ENCODE measurements at regions not wholly inside any gene's neighbourhood (a gene's known extent, or its start where the extent isn't known, plus 50 kb on each side); places are given as distances from the start of the nearest gene placed in this dataset.
A peak's percentile ranks its signal among the peaks of the same experiment; 100 is the strongest.

GRCh38 chr2:38509947-38510326 lies 92.8 kb downstream of the HNRNPLL start:
- no peak for DNase-seq

- DNase-seq = peak; percentile 10
Measured at GRCh38 chr2:38509314-38509946, 93.3 kb downstream of the HNRNPLL start.

- peak; percentile 58 for DNase-seq
Measured at GRCh38 chr2:38508311-38509039, 94.3 kb downstream of the HNRNPLL start.

GRCh38 chr2:38507712-38508111 lies 95.0 kb downstream of the HNRNPLL start:
- DNase-seq = no peak

- DNase-seq = no peak
Measured at GRCh38 chr2:38505779-38506178, 96.9 kb downstream of the HNRNPLL start.

GRCh38 chr2:38504169-38504568 lies 98.6 kb downstream of the HNRNPLL start:
- DNase-seq = no peak

- DNase-seq = no peak
Measured at GRCh38 chr2:38502107-38502506, 100.6 kb downstream of the HNRNPLL start.

GRCh38 chr2:38500283-38500634 lies 102.5 kb downstream of the HNRNPLL start:
- DNase-seq = no peak

- DNase-seq = no peak
Measured at GRCh38 chr2:38499548-38500282, 103.0 kb downstream of the HNRNPLL start.

- DNase-seq = no peak
Measured at GRCh38 chr2:38498045-38498481, 104.7 kb downstream of the HNRNPLL start.

GRCh38 chr2:38497670-38498037 lies 105.1 kb downstream of the HNRNPLL start:
- DNase-seq = no peak

- DNase-seq = no peak
Measured at GRCh38 chr2:38496927-38497669, 105.6 kb downstream of the HNRNPLL start.

GRCh38 chr2:38495880-38496279 lies 106.8 kb downstream of the HNRNPLL start:
- no peak for DNase-seq

- no peak for DNase-seq
Measured at GRCh38 chr2:38494394-38494793, 108.3 kb downstream of the HNRNPLL start.

- no peak for DNase-seq
Measured at GRCh38 chr2:38492042-38492615, 110.6 kb downstream of the HNRNPLL start.

GRCh38 chr2:38491436-38491835 lies 111.3 kb downstream of the HNRNPLL start:
- DNase-seq = no peak

- no peak for DNase-seq
Measured at GRCh38 chr2:38489846-38490245, 112.8 kb upstream of the ATL2 start.

GRCh38 chr2:38487852-38488251 lies 110.8 kb upstream of the ATL2 start:
- DNase-seq = no peak

- no peak for DNase-seq
Measured at GRCh38 chr2:38486213-38487026, 109.3 kb upstream of the ATL2 start.

GRCh38 chr2:38485734-38486133 lies 108.7 kb upstream of the ATL2 start:
- DNase-seq = no peak

GRCh38 chr2:38484957-38485356 lies 107.9 kb upstream of the ATL2 start:
- no peak for DNase-seq

Data from NCI-H1694 treated with DMSO at 0.1 percent for 48 hours (cell line).